ENCODE measurements at regions not wholly inside any gene's neighbourhood (a gene's known extent, or its start where the extent isn't known, plus 50 kb on each side); places are given as distances from the start of the nearest gene placed in this dataset.
"Not testable (repeated sequence)": the region's sequence is repeated elsewhere in the genome, so short reads cannot be mapped to it uniquely, and the experiment has no call there.

- H3K27ac ChIP-seq = no peak overlapping the region
- DNase-seq (ENCODE audit: low read depth, low spot score) = no peak
Measured at GRCh38 chr1:25012966-25013962, 83.2 kb upstream of the RUNX3 start.

GRCh38 chr1:25011943-25012638, 82.0 kb upstream of the RUNX3 start:
- no peak for DNase-seq (ENCODE audit: low read depth, low spot score)
- no peak overlapping the region for H3K27ac ChIP-seq

- H3K27ac ChIP-seq = no peak overlapping the region
- no peak for DNase-seq (ENCODE audit: low read depth, low spot score)
Measured at GRCh38 chr1:25011275-25011674, 81.2 kb upstream of the RUNX3 start.

- H3K27ac ChIP-seq = no peak overlapping the region
- no peak for DNase-seq (ENCODE audit: low read depth, low spot score)
Measured at GRCh38 chr1:25009671-25010262, 79.7 kb upstream of the RUNX3 start.

GRCh38 chr1:25008192-25008485, 78.1 kb upstream of the RUNX3 start:
- no peak for DNase-seq (ENCODE audit: low read depth, low spot score)
- no peak overlapping the region for H3K27ac ChIP-seq

GRCh38 chr1:25007390-25008191, 77.5 kb upstream of the RUNX3 start:
- DNase-seq (ENCODE audit: low read depth, low spot score); H3K27ac ChIP-seq: not testable (repeated sequence)

GRCh38 chr1:25006770-25007169, 76.7 kb upstream of the RUNX3 start:
- DNase-seq (ENCODE audit: low read depth, low spot score) = no peak
- no peak overlapping the region for H3K27ac ChIP-seq

- DNase-seq (ENCODE audit: low read depth, low spot score) = no peak
- H3K27ac ChIP-seq = no peak overlapping the region
Measured at GRCh38 chr1:25004355-25004754, 74.3 kb upstream of the RUNX3 start.

- no peak for DNase-seq (ENCODE audit: low read depth, low spot score)
- H3K27ac ChIP-seq = no peak overlapping the region
Measured at GRCh38 chr1:25003457-25004190, 73.5 kb upstream of the RUNX3 start.

- H3K27ac ChIP-seq = no peak overlapping the region
- DNase-seq (ENCODE audit: low read depth, low spot score) = no peak
Measured at GRCh38 chr1:25003000-25003399, 72.9 kb upstream of the RUNX3 start.

- no peak for DNase-seq (ENCODE audit: low read depth, low spot score)
- no peak overlapping the region for H3K27ac ChIP-seq
Measured at GRCh38 chr1:25001125-25001915, 71.2 kb upstream of the RUNX3 start.

GRCh38 chr1:24999906-25000305, 69.8 kb upstream of the RUNX3 start:
- DNase-seq (ENCODE audit: low read depth, low spot score) = no peak
- H3K27ac ChIP-seq = no peak overlapping the region

- no peak for DNase-seq (ENCODE audit: low read depth, low spot score)
- H3K27ac ChIP-seq = no peak overlapping the region
Measured at GRCh38 chr1:24999426-24999825, 69.3 kb upstream of the RUNX3 start.

- no peak overlapping the region for H3K27ac ChIP-seq
- no peak for DNase-seq (ENCODE audit: low read depth, low spot score)
Measured at GRCh38 chr1:24998563-24999245, 68.6 kb upstream of the RUNX3 start.

GRCh38 chr1:24996983-24997893, 67.2 kb upstream of the RUNX3 start:
- DNase-seq (ENCODE audit: low read depth, low spot score) = no peak
- H3K27ac ChIP-seq = no peak overlapping the region

- no peak overlapping the region for H3K27ac ChIP-seq
- DNase-seq (ENCODE audit: low read depth, low spot score) = no peak
Measured at GRCh38 chr1:24996456-24996855, 66.4 kb upstream of the RUNX3 start.

- DNase-seq (ENCODE audit: low read depth, low spot score) = no peak
- H3K27ac ChIP-seq = no peak overlapping the region
Measured at GRCh38 chr1:24995661-24996060, 65.6 kb upstream of the RUNX3 start.

Data from epithelial cell of prostate (primary cell).